Activated T-cell treated with anti-CD3 and anti-CD28 coated beads for 1 hour (primary cell): ENCODE measurements at regions not wholly inside any gene's neighbourhood (a gene's known extent, or its start where the extent isn't known, plus 50 kb on each side); places are given as distances from the start of the nearest gene placed in this dataset.

Source experiments
- DNase-seq: peaks from one replicate; pipeline ENCODE4 v3.0.0-alpha.2; 2020; ENCODE audit warnings: low read depth

DNA sequence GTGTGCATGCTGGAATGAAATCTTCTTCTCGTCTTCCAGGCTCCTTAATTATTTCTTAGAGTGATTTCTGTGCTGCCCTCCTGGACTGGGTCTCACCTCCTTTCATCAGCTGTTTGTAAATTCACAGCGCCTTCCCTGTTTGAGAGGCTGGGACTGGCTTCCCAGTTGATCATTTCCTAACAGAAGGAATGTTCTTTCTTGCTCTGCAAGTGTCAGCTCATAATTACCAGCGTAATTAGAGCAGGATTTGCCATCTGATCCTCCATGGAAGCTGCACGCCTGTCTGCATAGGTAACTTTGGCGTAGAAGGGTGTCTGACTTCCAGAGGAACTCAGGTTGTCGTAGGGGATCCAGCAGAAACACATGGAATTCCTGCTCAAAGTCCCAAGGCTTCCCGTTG is 375.0 kb upstream of the EEF2KMT start:
- DNase-seq = no peak

DNA sequence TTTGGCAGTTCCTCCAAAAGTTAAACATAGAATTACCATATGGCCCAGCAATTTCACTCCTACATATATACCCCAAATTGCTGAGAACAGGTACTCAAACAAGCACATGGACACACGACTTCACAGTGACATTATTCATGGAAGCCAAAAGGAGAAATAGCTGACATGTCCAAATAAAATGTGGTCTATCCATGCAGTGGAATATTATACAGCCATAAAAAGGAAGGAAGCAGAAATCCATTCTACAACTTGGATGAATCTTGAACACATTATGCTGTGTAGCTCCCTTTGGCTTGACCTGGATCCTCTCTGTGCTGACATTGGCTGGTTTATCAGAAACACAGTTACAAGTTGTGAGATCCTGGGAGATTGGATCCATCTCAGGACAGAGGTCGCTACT is 370.9 kb upstream of the EEF2KMT start:
- no peak for DNase-seq

DNA sequence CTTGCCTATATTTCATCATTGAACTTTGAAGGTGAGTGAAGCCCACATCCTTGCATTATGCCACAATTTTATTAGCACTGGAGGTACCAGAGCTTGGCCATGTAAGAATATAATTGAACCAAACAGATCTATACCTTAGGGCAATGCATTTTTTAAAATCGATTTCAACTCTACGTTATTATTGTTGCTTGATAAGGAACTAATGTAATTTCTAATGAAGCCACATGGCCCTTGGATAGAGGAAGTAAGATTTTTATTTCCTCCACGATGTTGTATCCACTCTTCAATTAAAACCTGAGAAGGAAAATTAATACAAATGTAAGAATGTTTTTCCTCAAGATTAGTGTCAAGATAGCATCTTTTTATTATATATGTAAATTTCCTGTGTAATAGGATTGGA is 370.0 kb upstream of the EEF2KMT start:
- no peak for DNase-seq

DNA sequence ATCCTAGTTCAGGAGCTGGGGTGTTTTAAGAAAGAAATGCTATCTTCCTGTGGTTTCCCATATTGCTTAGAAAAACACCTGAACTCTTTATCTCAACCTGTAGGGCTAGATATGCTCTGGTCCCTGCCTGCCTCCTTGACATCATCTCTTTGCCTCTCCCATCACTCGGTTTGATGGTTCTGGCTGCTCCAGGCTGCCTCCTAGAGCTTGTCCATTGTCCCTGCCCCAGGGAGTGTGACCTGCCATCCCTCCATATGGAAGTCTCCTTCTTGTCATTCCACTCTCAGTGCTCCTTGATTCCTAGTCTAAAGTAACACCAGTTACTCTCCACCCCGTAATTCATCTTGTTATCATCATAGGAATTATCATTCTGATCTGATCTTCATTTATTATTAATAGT is 369.0 kb upstream of the EEF2KMT start:
- no peak for DNase-seq

DNA sequence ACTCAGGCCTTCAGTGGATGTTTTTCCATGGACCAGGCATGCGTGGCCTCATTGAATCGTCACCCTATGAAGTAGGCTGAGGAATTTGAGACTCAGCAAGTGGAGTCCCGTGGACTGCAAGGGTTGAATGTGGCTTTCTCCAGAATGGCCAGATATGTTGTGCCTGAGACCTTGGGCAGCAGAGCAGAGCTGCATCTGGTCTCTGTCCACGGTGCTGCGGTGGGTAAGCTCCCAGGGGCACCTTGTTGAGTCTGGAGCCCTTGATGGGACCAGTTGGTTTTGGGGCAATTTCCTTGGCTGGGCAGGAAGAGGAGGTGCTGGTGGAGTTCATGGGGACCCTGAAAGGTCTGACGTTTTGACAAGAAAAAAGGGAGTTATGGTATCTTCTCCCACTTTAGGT is 368.1 kb upstream of the EEF2KMT start:
- DNase-seq = no peak

DNA sequence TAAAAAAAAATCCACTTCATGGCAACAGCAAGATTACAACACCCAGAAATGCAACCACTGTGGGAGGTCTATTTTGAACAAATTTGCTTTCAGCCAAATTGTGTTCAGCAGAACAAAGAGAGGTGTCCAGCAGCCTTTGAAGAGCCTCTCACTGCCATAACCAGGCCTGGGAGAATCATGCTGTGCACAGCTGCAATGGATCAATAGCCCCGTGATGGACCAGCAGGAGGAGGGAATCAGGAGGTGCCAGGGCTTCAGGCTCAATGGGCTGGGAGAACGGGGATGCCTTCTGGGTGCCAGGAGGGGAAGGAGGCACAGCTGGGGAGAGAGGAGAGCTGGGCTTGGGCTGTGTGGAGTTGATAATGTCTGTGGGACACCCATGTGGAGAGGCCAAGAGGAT is 366.2 kb upstream of the EEF2KMT start:
- no peak for DNase-seq

DNA sequence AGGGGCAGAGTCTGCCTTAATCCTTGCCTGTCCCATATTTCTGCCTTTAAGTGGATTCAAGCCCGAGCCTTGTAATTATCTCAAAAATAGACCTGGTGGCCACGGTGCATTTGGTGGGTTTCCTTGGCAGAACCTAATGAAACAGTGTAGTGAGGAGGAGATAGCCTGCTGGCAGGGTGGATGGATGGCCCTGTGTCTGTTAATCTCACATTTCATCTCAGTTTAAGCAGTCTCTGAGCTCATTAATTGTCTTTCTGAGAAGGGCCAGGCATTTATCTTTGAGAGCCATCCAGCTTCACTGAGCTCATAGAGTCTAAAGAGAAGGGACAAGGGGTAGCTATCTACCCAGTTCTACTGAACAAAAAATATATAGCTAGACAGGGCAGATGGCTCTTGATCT is 364.0 kb upstream of the EEF2KMT start:
- no peak for DNase-seq

DNA sequence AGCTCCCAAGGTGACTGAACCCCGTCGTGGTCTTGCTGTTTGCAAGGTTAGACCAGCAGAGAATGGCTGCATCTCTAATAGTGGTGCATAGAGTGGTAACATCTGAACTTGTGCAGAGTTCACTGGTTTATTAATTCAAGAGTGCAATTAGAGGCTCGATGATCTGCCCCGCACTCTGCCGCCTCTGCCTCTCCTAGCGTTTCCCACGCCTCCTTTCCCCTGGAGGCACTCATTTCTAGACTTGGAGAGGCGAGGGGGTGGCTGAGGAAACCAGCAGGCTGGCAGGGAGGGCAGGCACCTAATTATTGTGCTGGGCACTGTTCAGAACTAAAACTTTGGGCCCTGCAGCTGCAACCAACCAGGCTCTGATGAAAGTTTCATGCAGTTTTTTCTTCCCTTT is 363.5 kb upstream of the EEF2KMT start:
- no peak for DNase-seq

DNA sequence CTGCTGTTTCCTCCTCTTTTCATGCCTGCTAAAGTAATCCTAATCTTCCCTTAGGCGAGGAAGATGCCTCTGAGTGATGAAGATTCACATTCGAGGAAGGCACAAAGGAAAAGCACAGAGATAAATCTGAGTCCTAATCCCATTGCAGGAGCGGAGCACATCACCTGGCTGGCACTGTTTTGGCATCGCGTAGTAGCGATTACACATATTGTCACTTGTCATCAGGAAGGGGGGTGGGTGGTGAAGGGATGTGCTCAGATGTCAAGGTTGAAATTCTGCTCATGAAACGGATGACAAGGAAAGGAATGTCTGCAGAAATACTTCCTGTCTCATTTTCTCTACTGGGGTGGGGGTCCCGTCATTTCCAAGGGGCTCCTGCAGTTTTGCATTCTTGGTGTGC is 363.1 kb upstream of the EEF2KMT start:
- no peak for DNase-seq

DNA sequence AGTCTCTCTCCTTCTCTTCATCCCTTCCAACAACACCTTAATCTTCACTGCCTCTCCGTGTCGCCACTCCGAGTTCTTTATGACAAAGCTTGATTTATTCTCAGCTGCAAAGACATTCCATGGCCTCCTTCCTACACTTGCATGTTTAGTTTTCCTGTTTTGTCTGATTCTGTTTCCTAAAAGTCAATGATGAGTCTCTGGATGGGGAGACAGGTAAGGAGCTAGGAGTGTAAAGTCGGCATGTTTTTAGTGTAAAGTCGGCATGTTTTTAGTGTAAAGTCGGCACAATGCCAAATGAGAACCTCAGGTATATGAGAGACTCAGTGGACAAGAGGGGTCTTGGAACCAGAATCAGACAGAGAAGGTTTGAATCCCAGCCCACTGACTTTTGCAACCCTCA is 362.3 kb upstream of the EEF2KMT start:
- no peak for DNase-seq

DNA sequence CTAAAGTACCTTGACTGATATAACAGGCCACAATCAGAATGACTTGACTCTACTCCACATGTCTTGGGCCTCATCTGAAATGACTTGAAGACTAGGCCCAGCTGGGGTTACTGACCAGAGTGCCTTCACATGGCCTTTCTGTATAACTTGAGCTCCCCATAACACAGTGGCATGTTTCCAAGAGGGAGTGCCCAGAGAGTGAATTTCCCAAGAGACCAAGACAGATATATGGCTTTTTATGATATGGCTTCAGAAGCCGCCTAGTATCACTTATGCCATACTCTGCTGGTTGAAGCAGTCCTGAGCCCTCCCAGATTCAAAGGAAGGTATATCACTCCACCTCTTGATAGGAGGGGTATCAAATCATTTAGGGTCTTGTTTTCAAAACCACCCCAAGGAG is 357.5 kb upstream of the EEF2KMT start:
- no peak for DNase-seq

DNA sequence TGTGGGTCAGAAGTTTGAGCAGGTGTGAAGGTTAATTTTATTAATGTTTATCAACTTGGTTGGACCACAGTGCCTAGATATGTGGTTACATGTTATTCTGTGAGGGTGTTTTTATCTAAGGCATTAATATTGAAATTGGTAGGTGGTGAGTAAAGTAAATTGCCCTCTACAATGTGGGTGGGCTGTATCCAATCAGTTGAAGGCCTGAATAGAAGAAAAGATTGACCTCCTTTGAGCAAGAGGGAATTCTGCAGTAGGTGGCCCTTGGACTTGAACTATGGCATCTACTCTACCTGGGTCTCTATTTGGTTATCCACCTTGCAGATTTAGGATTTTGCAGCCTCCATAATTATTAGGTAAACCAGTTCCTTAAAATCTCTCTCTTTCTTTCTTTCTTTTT is 356.8 kb upstream of the EEF2KMT start:
- no peak for DNase-seq

DNA sequence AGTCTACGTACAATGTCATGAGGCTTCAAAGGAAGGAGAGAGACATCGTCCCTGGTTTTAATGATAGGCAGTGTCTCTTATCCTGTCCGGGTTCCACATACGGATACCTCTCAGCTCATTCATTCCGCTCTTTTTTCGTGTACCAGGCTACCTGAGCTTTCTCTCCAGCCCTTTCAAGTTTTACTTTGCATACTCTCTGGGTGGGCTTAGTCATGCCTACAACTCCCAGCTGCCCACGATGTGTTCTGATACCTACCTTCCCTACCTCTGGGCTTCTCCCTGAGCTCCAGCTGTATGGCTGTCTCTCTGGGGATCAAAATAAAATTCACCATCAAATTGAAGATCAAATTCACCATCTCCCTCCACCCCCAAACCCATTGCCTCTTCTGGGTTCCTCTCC is 354.0 kb upstream of the EEF2KMT start:
- no peak for DNase-seq

DNA sequence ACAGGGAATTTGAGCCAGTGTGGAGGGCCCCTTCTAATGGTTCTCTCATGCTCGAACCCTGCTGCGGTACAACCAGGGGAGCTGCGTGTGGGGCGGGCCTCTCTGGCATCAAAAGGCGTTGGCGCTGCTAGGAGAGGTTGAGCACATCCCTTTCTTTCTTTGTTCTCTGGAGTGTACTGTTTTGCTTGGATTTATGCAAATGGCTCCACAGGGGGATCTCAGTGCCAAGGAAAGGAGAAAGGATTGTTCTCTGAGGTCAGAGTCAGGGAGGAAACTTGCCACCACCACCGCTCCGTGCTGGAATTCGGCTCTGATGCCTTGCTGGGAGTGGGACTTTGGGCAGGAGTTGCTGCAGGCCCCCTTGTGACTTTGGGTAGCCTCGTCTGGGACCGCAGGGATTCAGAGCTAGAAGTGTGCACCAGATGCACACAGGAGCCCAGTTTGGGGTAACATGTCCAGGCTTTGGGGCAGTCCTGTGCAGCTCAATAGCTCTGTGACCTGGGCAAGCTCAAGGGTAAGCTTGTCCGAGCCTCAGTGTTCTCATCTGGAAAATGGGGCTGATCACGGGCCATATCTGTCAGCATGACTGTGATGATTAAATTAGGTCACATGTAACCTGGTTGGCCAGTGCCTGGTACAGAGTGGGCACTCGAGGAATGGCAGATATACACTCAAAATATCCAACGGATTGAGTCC is 353.0 kb upstream of the EEF2KMT start:
- DNase-seq = no peak

DNA sequence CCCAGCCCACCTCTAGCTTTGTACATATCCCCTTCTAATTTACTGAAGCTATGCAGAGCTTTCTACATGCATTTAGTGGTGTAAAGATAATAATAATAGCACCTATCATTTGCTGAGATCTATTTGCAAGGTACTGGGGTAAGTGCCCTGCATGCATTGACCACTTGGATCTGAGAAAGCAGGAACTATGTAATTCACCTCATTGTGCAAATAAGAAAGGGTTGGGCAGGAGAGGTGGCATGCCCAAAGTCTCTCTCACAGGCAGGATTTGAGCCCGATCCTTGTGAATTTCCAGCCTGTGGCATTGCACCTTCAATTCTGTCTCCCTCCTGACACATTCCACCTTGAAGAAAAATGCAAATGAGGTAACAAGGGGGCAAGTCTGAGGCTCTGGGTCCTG is 352.3 kb upstream of the EEF2KMT start:
- DNase-seq = no peak

DNA sequence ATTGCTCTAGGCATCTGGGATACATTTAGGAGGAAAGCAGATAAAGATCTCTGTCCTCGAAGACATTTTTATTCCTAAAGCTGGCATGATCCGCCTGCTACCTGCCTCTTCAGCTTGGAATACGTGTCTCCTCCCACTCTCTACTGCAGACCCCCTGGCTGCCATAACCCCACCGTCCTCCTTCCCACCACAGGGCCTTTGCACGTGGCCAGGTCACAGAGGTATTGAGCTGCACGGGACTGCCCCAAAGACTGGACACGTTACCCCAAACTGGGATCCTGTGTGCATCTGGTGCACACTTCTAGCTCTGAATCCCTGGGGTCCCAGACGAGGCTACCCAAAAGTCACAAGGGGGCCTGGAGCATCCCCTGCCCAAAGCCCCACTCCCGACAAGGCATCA is 351.2 kb upstream of the EEF2KMT start:
- no peak for DNase-seq

DNA sequence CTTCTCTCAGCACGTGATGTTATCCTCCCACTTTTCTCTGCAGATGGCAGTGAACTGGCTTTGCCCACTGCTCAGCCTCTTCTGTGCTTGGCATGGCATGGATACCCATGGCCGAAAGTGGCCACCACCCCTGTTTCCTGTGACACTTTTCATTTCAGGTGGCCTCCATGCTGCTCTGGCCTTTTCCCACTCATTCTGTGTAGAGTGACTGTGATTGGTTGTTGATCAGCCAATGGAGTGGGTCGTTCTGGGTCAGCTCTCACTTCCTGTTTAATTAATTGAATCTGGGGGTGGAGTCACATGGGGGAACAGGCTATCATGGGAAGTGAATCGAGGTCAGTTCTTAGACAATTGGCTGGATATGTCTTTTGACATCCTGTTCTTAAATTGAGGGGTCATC is 350.1 kb upstream of the EEF2KMT start:
- DNase-seq = no peak

DNA sequence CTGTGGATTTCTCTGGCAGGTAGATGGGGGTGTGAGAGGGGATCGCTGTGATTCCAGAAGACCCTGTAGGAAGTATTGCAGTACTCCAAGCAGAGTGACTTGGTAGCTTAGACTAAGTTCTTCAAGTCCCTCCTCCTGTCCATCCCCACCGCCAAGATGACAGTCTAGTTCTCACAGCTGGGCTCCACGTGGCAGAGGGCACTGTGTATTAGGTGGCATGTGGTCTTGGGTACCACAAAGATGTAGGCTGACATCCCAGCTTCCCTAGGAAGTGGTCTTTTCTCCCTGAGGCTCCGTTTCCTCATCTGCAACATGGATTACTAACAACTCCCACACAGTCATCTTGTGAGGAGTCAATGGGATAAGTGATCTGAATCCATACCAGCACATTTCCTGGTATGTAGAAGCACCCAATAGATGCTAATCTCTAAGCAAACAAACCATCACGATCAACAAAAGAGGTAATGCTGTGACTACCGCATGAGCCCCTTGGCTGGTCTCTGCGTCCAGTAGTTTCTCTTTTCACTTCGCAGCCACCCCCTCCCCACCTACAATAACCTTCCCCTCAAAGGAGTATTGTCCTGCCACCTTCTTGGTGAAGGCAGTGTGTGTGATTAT is 349.1 kb upstream of the EEF2KMT start:
- DNase-seq = no peak

DNA sequence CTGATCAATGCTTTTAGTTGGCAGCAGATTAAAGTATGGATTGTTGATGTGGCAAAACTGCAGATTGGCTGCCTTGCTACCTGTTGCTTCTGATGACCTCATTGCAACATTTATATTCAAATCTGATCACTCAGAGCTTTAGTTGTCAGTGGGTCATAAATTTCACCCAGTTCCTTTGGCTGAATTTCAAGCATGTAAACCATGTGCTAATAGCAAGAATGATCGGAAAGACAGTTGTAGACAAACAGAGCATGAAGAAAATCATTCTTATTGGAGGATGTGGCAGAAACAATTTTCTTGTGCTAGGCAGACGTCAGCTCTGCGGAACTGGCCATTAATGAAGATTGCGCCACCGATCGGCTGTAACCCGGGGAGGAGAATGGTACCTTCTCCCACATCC is 346.6 kb upstream of the EEF2KMT start:
- DNase-seq = no peak

DNA sequence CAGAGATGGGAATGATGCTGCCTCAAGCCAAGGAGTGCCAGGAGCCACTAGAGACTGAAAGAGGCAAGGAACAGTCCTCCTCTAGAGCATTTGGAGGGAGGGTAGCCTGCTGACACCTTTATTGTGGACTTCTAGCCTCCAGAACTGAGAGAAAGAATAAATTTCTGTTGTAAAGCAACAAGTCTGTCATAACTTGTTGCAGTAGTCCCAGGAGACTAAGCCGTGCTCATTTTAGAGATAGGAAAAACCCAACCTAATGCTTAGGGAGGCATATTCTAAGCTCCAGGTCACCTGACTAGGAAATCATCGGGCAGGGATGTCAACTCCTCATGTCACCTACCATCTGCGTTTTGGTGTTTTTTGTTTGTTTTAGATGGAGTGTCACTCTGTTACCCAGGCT is 345.4 kb upstream of the EEF2KMT start:
- no peak for DNase-seq

DNA sequence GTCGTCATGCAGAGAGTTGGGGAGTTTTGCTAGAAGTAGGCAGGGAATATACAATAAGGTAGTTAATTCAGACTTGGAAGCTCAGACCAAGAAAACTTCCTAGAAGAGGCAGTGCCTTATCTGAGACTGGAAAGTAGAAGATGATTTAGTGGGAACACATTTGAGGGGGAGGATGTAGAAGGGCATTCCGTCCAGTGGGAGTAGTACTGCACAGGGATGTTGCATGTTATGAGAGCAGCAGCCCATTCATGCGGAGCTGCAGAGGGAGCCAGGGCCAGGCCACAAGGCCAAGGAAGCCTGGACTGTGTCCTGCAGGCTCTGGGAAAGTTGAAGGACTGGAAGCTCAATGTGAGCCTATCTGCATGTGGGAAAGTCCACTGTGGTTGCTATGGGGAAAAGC is 344.5 kb upstream of the EEF2KMT start:
- DNase-seq = no peak

DNA sequence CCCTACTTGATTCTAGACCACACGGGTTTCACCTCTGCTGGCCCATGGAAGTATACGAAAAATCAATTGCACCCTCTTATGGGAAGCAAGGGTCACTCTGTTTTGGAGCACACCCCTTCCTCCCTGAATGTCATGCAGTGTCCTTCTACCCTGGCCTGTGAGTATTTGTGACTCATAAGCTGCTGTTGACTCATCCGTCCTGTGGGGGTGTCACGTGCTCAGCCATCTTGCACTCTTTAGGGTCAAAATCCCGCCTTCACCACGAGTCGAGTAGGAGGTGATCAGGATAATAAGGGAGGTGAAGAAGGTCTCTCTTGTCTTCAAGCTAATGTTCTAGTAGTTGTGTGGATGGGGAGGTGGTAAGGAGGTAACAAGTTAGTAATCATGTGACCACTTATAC is 341.0 kb upstream of the EEF2KMT start:
- DNase-seq = no peak

DNA sequence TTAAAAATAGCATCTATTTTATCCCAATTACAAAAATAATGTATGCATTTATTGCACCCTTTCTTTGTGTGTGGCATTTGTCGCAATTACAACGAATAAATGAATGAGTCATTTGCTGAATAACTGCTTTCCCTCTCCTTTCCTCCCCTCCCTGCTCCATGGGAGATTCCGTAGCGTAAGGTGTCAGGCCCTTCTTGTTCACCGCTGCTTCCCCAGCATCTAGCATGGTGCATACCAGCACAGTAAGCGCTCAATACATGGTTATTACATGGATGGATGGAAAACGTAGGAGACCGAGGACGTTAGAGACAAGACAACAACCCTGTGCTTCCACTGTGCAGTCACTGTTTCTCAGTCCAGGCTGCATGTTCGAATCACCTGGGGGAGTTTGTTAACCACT is 336.0 kb upstream of the EEF2KMT start:
- no peak for DNase-seq

DNA sequence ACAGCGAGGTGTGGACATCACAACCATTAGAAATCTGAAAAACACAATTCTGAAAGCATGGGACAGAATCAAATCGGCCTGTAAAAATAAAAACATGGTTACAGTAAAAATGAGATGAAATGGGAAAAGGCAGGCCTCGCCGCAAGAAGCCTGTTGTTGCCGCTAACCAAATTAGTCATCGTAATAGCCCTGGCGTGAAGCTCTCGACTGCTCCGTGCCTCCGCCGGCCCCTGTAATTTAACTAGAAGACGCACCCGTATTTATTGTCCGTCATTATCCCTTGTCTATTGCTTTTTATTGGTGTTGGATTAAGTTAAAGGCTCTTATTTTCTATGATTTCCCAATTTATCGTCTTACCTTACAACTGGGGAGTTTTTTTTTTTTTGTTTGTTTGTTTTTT is 334.6 kb upstream of the EEF2KMT start:
- DNase-seq = no peak
